ENCODE measurements at regions not wholly inside any gene's neighbourhood (a gene's known extent, or its start where the extent isn't known, plus 50 kb on each side); places are given as distances from the start of the nearest gene placed in this dataset.
"Not testable (repeated sequence)": the region's sequence is repeated elsewhere in the genome, so short reads cannot be mapped to it uniquely, and the experiment has no call there.

- no peak for FAIRE-seq
These were observed 266.6 kb downstream of the ZIC1 start for GRCh38 chr3:147675761-147676160.

- FAIRE-seq: no peak
These were observed 271.8 kb downstream of the ZIC1 start for GRCh38 chr3:147680837-147681483.

GRCh38 chr3:147688868-147689267 is 279.7 kb downstream of the ZIC1 start:
- no peak for FAIRE-seq

GRCh38 chr3:147699175-147699838 is 290.1 kb downstream of the ZIC1 start:
- no peak for FAIRE-seq

- no peak for FAIRE-seq
These were observed 292.0 kb downstream of the ZIC1 start for GRCh38 chr3:147701195-147701594.

- no peak for FAIRE-seq
These were observed 293.3 kb downstream of the ZIC1 start for GRCh38 chr3:147702509-147702908.

GRCh38 chr3:147705651-147706051 is 296.5 kb downstream of the ZIC1 start:
- FAIRE-seq: no peak

- FAIRE-seq: not testable (repeated sequence)
These were observed 301.6 kb downstream of the ZIC1 start for GRCh38 chr3:147710753-147711152.

- no peak for FAIRE-seq
These were observed 303.2 kb downstream of the ZIC1 start for GRCh38 chr3:147712357-147712756.

GRCh38 chr3:147712758-147713157 is 303.6 kb downstream of the ZIC1 start:
- FAIRE-seq: not testable (repeated sequence)

GRCh38 chr3:147713234-147714133 is 304.3 kb downstream of the ZIC1 start:
- no peak for FAIRE-seq

- no peak for FAIRE-seq
These were observed 320.5 kb downstream of the ZIC1 start for GRCh38 chr3:147729641-147730040.

GRCh38 chr3:147730284-147730683 is 321.1 kb downstream of the ZIC1 start:
- FAIRE-seq: no peak

- no peak for FAIRE-seq
These were observed 324.1 kb downstream of the ZIC1 start for GRCh38 chr3:147733217-147733616.

- no peak for FAIRE-seq
These were observed 326.5 kb downstream of the ZIC1 start for GRCh38 chr3:147735616-147736015.

GRCh38 chr3:147736226-147736625 is 327.1 kb downstream of the ZIC1 start:
- FAIRE-seq: no peak

- no peak for FAIRE-seq
These were observed 328.2 kb downstream of the ZIC1 start for GRCh38 chr3:147737376-147737775.

- no peak for FAIRE-seq
These were observed 331.8 kb downstream of the ZIC1 start for GRCh38 chr3:147740928-147741327.

- no peak for FAIRE-seq
These were observed 335.8 kb downstream of the ZIC1 start for GRCh38 chr3:147744967-147745366.

GRCh38 chr3:147755310-147755709 is 346.1 kb downstream of the ZIC1 start:
- no peak for FAIRE-seq

- no peak for FAIRE-seq
These were observed 347.3 kb downstream of the ZIC1 start for GRCh38 chr3:147756476-147756875.

GRCh38 chr3:147757866-147758265 is 348.7 kb downstream of the ZIC1 start:
- no peak for FAIRE-seq

GRCh38 chr3:147758771-147759170 is 349.6 kb downstream of the ZIC1 start:
- FAIRE-seq: no peak

- no peak for FAIRE-seq
These were observed 350.9 kb downstream of the ZIC1 start for GRCh38 chr3:147760085-147760484.

Measured in A204.1 (cell line).